Nephron progenitor cell (in vitro differentiated cells): ENCODE measurements at regions not wholly inside any gene's neighbourhood (a gene's known extent, or its start where the extent isn't known, plus 50 kb on each side); places are given as distances from the start of the nearest gene placed in this dataset.

Source experiments
- DNase-seq: peaks from one replicate; pipeline ENCODE4 v3.0.0; 2021
- H3K27ac Mint-ChIP-seq: 2 replicates; pipeline ENCODE4 v1.8.0; 2021; ENCODE audit warnings: mild to moderate bottlenecking, moderate library complexity, mixed read lengths
- H3K27me3 Mint-ChIP-seq: 2 replicates; pipeline ENCODE4 v1.8.0; 2021; ENCODE audit warnings: mild to moderate bottlenecking, low read depth, mixed read lengths; ENCODE audit not compliant: poor library complexity
- H3K36me3 Mint-ChIP-seq: 2 replicates; pipeline ENCODE4 v1.8.0; 2021; ENCODE audit warnings: low read depth, mixed read lengths
- H3K4me1 Mint-ChIP-seq: 2 replicates; pipeline ENCODE4 v1.8.0; 2021; ENCODE audit warnings: mixed read lengths
- H3K4me3 Mint-ChIP-seq: 2 replicates; pipeline ENCODE4 v1.8.0; 2021; ENCODE audit warnings: mild to moderate bottlenecking, moderate library complexity, mixed read lengths
- H3K9me3 Mint-ChIP-seq: 2 replicates; pipeline ENCODE4 v1.8.0; 2021; ENCODE audit warnings: mild to moderate bottlenecking, moderate library complexity, mixed read lengths
- CTCF ChIP-seq: fragments of 200-600 bp; sonication (generic); IDR thresholded peaks from 2 replicates; pipeline ENCODE4 v1.5.0; 2021; ENCODE audit warnings: antibody characterized with exemption

- peaks cover 3% of the 10 kb centered on the region for H3K27me3 Mint-ChIP-seq
- H3K4me3 Mint-ChIP-seq = no peak overlapping the region
- no peak for TF ChIP-seq CTCF
- no peaks in the 10 kb centered on the region for H3K9me3 Mint-ChIP-seq
- peaks cover 4% of the 10 kb centered on the region for H3K36me3 Mint-ChIP-seq
- peak overlapping the region; percentile 43 for H3K27ac Mint-ChIP-seq
- DNase-seq = peak; percentile 13
- H3K4me1 Mint-ChIP-seq = peaks cover 58% of the 10 kb centered on the region
These were observed 118.7 kb downstream of the BMP2 start for GRCh38 chr20:6886065-6886729.

- Mint-ChIP-seq H3K4me3 (no peak overlapping the region), H3K27me3 (peaks cover 3% of the 10 kb centered on the region), H3K4me1 (peaks cover 42% of the 10 kb centered on the region), H3K27ac (peak overlapping the region; percentile 77), H3K9me3 (no peaks in the 10 kb centered on the region), H3K36me3 (peaks cover 4% of the 10 kb centered on the region)
- no peak for TF ChIP-seq CTCF
- no peak for DNase-seq
These were observed 120.5 kb downstream of the BMP2 start for GRCh38 chr20:6887966-6888365.

- peaks cover 4% of the 10 kb centered on the region for H3K36me3 Mint-ChIP-seq
- no peak for TF ChIP-seq CTCF
- H3K4me1 Mint-ChIP-seq = peaks cover 36% of the 10 kb centered on the region
- no peaks in the 10 kb centered on the region for H3K9me3 Mint-ChIP-seq
- H3K27ac Mint-ChIP-seq = no peak overlapping the region
- peaks cover 3% of the 10 kb centered on the region for H3K27me3 Mint-ChIP-seq
- H3K4me3 Mint-ChIP-seq = no peak overlapping the region
- DNase-seq = no peak
These were observed 121.4 kb downstream of the BMP2 start for GRCh38 chr20:6888736-6889395.

GRCh38 chr20:6892724-6893123 is 125.2 kb downstream of the BMP2 start:
- H3K27me3 Mint-ChIP-seq = no peaks in the 10 kb centered on the region
- H3K27ac Mint-ChIP-seq = no peak overlapping the region
- DNase-seq = no peak
- H3K4me1 Mint-ChIP-seq = peaks cover 8% of the 10 kb centered on the region
- H3K9me3 Mint-ChIP-seq = no peaks in the 10 kb centered on the region
- H3K36me3 Mint-ChIP-seq = no peaks in the 10 kb centered on the region
- no peak overlapping the region for H3K4me3 Mint-ChIP-seq
- TF ChIP-seq CTCF = no peak

- no peak for TF ChIP-seq CTCF
- Mint-ChIP-seq H3K4me3 (no peak overlapping the region), H3K27ac (no peak overlapping the region), H3K4me1 (no peaks in the 10 kb centered on the region), H3K27me3 (peaks cover 7% of the 10 kb centered on the region), H3K9me3 (no peaks in the 10 kb centered on the region), H3K36me3 (no peaks in the 10 kb centered on the region)
- no peak for DNase-seq
These were observed 131.4 kb downstream of the BMP2 start for GRCh38 chr20:6898928-6899327.

GRCh38 chr20:6906871-6907270 is 139.4 kb downstream of the BMP2 start:
- no peaks in the 10 kb centered on the region for H3K36me3 Mint-ChIP-seq
- H3K4me1 Mint-ChIP-seq = peaks cover 12% of the 10 kb centered on the region
- no peaks in the 10 kb centered on the region for H3K9me3 Mint-ChIP-seq
- H3K27ac Mint-ChIP-seq = no peak overlapping the region
- H3K27me3 Mint-ChIP-seq = peaks cover 4% of the 10 kb centered on the region
- TF ChIP-seq CTCF = no peak
- H3K4me3 Mint-ChIP-seq = no peak overlapping the region
- no peak for DNase-seq
